OCI-M1 (cell line): ENCODE measurements at regions not wholly inside any gene's neighbourhood (a gene's known extent, or its start where the extent isn't known, plus 50 kb on each side); places are given as distances from the start of the nearest gene placed in this dataset.
"Not testable (repeated sequence)": the region's sequence is repeated elsewhere in the genome, so short reads cannot be mapped to it uniquely, and the experiment has no call there.

ENCODE experiments used
- DNase-seq: peaks from one replicate; lab custom pipeline; 2025; lab: John Stamatoyannopoulos, UW

- DNase-seq = no peak
Measured at GRCh38 chr5:107072440-107072839, 598.3 kb downstream of the EFNA5 start.

- DNase-seq = no peak
Measured at GRCh38 chr5:107068782-107069181, 602.0 kb downstream of the EFNA5 start.

GRCh38 chr5:107067395-107067794 is 603.3 kb downstream of the EFNA5 start:
- DNase-seq = no peak

- no peak for DNase-seq
Measured at GRCh38 chr5:107063511-107063910, 607.2 kb downstream of the EFNA5 start.

GRCh38 chr5:107058803-107059202 is 611.9 kb downstream of the EFNA5 start:
- no peak for DNase-seq

GRCh38 chr5:107058235-107058634 is 612.5 kb downstream of the EFNA5 start:
- no peak for DNase-seq

- no peak for DNase-seq
Measured at GRCh38 chr5:107056278-107056677, 614.5 kb downstream of the EFNA5 start.

GRCh38 chr5:107047048-107047447 is 623.7 kb downstream of the EFNA5 start:
- DNase-seq = no peak

GRCh38 chr5:107043665-107044064 is 627.1 kb downstream of the EFNA5 start:
- DNase-seq = no peak

GRCh38 chr5:107040907-107041306 is 629.8 kb downstream of the EFNA5 start:
- DNase-seq = no peak

GRCh38 chr5:107032629-107033028 is 638.1 kb downstream of the EFNA5 start:
- no peak for DNase-seq

- DNase-seq = no peak
Measured at GRCh38 chr5:107028938-107029337, 641.8 kb downstream of the EFNA5 start.

- no peak for DNase-seq
Measured at GRCh38 chr5:107025712-107026497, 644.8 kb downstream of the EFNA5 start.

GRCh38 chr5:107023732-107024131 is 647.0 kb downstream of the EFNA5 start:
- DNase-seq = no peak

GRCh38 chr5:107021575-107021974 is 649.2 kb downstream of the EFNA5 start:
- DNase-seq = no peak

GRCh38 chr5:107020626-107021025 is 650.1 kb downstream of the EFNA5 start:
- DNase-seq = no peak

GRCh38 chr5:107017616-107018015 is 653.1 kb downstream of the EFNA5 start:
- DNase-seq = no peak

GRCh38 chr5:107012371-107012770 is 658.4 kb downstream of the EFNA5 start:
- no peak for DNase-seq

GRCh38 chr5:107011605-107012004 is 659.1 kb downstream of the EFNA5 start:
- no peak for DNase-seq

- DNase-seq = no peak
Measured at GRCh38 chr5:107010060-107010459, 660.7 kb downstream of the EFNA5 start.

GRCh38 chr5:107005653-107006052 is 665.1 kb downstream of the EFNA5 start:
- no peak for DNase-seq

GRCh38 chr5:107005161-107005560 is 665.6 kb downstream of the EFNA5 start:
- DNase-seq = no peak

- DNase-seq = no peak
Measured at GRCh38 chr5:107002115-107002514, 668.6 kb downstream of the EFNA5 start.

GRCh38 chr5:106999506-106999905 is 671.2 kb downstream of the EFNA5 start:
- DNase-seq = not testable (repeated sequence)
